Inflammatory macrophage treated with lipopolysaccharide for 4 hours (primary cell): ENCODE measurements at regions not wholly inside any gene's neighbourhood (a gene's known extent, or its start where the extent isn't known, plus 50 kb on each side); places are given as distances from the start of the nearest gene placed in this dataset.
"Not testable (repeated sequence)": the region's sequence is repeated elsewhere in the genome, so short reads cannot be mapped to it uniquely, and the experiment has no call there.

Experiments used
- DNase-seq: peaks from one replicate; pipeline ENCODE4 v3.0.0-alpha.2; 2020

DNA sequence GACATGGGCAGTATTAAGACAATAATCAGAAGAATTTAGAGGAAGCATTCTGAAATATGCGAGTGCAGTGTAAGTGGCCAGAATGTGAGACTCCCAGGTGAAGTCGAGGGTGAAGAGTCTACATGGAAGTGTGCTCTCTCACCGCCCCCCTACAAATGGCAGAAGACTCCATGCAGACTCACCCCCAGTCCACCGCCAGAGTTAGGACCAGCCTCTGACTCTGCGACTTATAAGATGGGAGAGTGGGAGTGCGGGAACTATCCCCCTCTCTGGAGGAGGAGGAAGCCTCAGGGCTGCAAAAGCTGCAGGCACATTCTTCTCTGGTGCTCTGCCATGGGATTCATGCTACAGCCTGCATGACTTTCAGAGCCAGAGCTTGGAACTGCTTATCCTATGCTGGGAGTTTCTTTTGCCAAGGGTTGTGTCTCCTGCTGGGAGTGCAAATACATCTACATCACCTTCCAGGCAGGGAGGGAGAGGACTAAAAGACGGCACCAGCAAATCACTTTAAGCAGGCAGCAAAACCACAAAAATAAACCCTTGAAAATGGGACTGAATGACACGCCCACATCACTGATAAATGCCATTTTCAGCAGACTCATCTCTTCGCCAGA is 206.7 kb upstream of the SULF2 start:
- DNase-seq: no peak

DNA sequence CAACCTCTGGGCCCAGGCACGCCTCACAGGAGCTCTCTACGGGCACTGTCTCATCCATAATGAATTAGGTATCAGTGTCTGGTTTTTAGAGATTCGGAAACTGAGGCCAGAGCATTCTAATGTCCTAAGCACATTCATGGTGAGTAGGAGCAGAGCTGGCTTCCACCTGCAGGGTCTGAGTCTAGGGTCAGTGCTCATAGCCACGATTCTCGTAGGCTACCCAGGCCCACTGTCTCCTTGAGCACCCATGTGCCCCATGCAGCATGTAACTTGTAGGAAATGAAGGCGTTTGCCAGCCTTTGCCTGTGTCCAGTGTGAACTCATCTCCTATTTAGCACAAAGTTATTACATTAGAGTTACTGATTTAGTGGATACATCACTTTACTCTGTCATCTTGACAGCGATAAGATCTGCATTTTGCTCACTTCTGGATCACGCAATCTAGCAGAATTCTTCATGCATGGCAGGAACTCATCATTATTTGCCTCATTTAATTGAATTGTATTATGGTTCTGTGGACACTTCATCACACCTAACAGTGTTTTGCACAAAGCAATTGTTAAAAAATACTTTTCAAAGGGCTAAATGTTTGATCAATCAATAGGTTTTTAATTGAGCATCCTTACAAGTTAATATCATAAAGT is 205.3 kb upstream of the SULF2 start:
- DNase-seq: no peak

DNA sequence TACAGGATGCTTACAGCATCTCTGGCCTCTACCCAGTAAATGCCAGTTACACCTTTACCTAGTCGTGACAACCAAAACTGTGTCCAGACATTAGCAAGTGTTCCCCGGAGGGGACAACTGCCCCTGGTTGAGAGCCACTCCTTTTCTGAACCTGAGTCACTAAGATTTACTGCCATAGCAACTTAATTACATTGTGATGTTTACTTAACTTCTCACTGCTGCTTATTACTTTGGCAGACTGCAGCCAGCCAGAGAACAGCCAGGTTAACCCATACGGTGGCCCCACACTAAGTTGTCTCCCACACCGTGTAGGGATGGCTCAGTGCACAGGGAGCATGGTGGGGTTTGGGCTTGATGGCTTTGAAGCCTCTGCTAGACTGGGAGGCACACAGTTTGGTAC is 204.7 kb upstream of the SULF2 start:
- DNase-seq: no peak

DNA sequence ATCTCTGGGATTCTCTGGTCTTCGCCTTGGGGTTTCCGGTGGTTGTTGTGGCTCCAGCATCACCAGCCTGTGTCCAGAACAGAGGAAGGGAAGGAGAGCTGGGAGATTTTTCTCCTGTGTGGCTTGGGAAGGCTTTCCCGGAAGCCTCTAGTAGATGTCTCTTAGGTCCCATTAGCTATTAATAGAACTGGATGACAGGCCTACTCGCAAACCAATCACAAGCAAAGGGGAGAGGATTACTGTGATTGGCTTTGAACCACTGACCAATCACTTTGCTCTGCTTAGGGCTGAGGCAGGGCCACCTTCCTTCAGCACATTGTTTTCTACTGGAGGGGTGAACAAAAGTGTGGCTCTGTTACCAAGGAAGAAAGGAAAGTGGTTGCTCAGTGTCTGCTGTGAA is 203.4 kb upstream of the SULF2 start:
- DNase-seq: no peak

DNA sequence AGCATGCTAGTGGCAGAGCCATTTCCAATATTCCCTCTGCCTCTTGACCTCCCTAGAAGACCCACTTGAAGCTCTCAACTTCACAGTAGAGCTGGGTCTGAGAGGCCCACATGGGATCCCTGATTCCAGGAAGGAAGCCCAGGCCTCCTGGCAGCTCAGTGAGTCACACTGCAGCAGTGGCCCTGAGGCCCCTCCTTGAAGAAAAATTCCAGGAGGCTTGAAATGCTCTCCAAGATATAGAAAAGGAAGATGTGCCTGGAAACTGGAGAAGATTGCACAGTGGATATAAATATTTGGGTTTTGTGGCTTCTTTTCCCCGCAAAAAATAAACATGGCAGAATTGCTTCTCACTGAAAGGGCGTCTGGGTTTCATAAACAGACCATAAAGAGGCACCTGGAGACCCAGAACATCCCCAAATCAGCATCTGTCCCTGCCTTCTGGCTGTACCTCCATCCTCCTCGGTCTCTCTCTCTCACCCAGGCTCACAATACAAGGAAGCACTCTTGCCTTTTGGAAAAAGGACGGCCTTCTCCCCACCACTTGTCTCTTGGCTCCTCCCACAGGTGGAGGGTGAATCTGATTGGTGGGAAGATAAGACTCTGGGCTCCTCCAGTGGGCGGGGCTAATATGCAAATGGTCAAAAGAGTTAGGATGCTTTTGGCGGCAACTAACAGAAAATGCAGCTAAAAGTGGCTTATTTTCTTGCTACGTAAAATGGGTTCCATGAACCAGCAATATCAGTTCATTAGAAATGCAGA is 200.0 kb upstream of the SULF2 start:
- DNase-seq: no peak

DNA sequence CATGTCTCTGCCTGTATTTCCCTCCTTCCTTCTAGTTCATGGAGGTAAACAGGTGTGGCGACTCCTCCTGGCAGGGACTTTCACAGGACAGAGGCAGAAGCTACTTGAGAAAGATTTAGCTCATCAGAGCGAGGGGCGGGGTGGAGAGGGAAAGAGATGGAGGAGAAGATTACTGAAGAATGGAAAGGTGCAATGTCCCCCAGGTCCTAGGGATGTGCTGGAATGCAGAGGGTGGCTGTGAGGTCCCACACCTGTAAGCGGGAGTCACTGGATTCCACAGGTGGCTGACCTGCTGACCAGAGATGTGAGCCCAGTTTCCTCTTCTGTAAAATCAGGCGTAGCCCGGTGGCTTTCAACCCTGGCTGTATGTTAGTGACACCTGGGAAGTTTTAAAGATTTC is 199.2 kb upstream of the SULF2 start:
- DNase-seq: no peak

DNA sequence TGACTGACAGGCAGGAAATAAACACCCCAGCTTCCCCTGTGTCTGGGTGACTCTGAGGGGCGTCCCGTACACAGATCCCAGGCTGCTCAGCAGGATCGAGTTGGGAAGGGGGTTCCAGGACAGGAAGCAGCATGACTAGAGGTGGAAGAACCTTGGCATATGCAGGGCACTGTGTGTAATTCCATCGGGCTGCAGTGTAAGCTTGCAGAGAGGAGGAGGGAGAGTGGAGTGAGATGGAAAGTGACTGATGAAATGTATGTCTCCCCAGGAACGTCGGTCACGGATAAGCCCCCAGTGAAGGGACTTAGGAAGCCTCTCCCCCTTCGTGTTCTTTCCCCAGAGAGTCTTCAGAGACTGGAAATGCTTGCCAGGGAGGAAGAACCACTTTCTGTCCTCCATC is 198.4 kb upstream of the SULF2 start:
- not testable (repeated sequence) for DNase-seq

DNA sequence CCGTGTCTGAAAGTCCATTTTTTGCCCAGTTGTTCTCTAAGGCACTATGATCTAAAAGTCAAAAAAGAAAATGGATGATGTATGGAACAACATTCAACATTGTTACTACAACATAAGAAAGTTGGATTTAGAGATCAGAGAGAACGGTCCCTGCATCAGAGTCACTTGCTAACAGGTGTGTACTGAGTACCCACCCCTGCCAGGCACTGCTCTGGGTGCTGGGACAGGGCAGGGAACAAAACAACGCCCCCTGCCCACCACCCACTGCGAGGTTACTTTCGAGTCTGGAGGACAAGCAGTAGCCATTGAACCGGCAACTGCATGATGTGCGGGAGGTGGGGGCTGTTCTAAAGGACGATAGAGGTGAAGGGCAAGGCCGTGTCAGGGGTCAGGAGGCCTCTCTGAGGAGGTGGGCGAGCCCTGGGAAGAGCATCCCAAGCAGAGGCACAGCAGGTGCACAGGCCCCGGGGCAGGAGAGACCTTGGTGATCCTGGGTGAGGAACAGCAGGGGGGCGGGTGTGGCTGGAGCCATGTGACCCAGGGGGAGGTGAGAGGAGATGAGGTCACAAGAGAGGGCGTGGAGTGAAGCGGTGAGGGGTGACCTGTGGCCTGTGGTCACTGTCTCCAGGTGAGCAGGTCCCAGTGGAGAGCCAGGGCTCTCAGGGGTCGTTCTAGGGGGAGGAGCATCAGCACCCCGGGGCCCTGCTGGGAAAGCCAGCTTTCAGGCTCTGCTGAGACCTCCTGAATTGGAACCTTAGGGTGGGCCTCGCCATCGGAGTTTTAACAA is 197.5 kb upstream of the SULF2 start:
- DNase-seq: no peak

DNA sequence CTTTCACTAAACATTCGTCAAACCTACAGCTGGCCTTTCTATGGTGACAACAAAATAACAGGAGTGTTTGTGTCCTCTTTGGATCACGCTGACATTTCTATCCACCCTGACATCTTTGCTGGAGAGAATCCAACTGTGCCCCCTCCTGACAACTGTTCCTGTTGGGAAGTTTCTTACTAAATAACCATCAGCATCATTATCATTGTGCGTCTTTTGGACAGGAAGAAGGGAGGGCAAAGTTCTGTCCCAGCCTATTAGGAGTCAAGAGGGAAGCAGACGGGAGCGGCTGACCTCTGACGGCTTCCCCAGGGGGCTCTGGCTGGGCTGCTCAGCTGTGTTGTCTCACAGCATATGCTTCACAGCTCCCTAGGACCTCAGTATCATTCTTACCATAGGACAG is 195.9 kb upstream of the SULF2 start:
- no peak for DNase-seq

DNA sequence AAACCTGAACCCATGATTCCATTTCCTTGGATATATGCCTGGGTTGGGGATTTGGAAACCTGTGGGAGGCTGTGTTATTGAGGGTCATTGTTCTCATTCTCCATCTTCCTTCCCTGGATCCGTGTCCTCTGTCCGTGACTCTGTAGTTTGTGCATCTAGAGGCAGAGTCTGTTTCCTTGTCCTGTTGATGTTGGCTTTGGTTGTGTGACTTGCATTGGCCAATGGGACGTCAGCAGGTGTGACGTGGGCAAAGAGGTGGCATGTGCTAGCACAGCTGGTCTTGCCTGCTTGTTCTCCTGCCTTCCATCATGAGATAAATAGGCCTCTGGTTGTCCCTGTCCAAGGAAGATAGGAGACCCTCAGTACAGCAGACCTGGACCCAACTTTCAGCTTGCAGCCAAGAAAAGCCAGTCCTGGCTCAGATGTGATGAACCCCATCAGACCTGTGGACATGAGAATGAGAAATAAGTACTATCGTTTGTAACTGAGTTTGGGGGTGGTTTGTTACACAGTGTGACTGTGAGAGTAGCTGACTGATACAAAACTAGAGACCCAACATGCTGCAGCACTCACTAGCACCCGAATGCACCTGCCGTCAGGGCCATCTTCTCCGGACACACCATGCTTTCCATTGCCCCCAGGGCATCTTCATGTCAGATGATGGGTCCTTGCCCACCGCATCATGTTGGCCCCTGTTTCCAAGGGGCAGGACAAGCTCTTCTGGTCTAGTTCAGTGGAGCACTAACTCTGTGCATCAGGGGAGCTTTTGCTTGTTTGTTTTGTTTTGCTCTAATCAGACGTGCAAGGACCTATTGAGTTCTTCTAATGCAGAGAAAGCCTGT is 195.3 kb upstream of the SULF2 start:
- no peak for DNase-seq

DNA sequence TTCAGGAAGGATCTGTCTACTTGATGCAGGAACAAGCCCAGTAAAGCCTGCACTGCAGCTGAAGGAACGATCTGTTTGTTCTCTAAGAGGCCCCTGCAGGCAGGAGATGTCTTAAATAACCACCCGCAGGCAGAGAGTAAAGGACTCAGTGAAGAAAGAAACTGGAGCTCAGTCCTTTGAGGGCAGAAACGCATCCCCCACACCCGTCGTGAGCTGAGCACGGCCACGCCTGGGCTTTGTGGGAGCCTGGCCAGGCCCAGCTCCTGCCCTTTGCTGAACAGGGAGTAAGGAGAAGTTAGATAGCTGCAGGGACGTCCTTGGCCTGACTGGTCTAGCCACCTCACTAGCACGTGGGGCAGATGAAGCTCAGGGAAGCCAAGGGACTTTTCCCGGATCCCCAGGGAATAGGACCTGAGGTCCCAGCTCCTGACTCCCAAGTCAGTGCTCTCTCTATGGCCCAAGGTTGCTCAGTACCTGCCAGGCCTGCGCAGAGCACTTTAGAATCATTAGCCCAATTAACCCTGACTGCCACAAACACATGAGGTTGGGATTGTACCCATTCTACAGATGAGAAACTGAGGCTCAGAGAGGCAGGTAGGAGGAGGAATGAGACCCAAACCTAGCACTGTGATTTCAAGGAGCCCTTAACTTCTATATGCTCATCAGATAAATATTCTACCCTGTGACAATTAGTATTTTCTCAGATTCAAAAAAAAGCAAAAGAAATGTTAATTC is 194.2 kb upstream of the SULF2 start:
- not testable (repeated sequence) for DNase-seq

DNA sequence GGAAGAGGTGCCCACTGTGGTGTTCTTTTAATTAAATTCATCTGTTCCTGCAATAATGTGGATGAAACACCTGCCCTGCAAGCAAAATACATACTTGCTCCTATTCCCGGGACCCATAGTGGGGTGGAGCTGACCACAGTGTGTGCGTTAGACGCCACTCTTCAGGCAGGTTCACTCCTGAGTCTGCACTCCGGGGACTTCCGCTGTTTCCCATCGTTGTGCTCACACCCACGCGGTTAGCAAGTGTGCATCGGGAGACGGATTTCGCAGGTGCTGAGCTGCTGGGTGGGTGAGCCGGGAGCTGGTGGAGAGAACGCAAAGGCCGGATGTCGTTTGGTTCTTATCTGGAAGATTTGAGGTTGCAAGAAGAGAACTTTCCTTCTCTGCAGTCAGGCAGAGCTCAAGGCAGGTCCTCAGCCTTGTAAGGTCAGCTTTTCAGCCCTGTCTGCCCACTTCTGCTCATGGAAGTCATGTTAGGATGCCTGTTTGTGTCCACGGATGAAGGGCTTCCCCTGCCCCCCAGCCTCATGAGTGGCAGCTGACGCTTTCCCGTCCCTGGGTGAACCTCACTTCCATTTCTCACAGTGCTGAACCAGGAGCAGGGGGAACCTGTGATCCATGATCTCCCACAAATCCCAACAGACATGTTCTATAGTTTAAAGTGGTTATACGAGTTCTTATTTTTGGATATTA is 193.3 kb upstream of the SULF2 start:
- not testable (repeated sequence) for DNase-seq

DNA sequence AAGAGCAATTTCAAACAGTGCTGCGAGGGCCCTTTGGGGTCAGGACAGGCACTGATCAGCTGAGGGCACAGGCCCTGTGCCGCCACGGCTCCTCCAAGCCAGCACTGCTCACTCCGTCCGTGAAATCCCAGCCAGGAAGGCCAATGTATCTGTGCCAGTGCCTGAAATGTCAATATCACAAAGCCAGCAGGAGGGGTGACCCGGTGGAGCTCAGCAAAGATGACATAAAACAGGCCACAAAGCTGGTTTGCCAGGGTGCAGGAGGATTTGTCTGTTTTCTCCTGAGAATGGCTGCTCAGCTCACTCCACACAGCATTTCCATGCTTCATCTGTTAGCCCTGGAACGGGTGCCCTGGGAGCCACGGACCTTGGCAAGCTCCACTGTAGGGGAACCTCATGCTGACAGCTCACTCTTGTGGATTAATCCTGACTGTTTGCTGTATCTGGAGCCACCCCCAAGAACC is 192.5 kb upstream of the SULF2 start:
- DNase-seq: not testable (repeated sequence)

DNA sequence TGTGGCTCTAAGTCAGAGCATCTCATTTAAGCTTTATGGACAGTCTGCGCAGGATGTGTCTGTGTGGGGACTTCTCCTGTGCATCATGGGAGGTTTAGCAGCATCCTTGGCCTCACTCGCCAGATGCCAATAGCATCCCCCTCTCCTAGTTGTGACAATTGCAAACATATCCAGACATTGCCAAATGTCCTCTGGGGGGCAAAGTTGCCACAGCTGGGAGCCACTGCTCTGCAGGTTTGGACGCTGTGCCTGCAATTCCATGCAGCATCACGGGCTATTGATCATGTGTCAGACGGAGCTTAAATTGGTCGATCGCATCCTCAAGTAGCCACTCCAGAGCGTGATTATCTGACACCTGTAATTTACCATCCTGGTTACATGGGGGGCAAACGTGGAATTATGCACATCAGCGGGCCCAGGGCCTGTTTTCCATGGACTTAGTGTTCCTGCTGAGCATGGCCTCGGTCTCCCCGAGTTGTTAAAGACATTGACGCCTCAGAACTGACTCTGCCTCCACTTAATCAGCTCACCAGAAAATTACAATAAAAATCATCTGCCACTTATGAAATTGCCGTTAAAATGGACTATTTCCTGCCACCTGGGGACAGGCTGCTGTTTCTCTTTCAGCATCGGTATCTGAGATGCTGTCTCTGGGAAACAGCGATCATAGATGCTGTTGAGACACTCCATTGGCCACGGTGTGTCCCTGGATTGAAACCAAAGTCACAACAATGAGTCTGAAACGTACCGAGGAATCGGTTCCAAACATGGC is 191.9 kb upstream of the SULF2 start:
- not testable (repeated sequence) for DNase-seq

DNA sequence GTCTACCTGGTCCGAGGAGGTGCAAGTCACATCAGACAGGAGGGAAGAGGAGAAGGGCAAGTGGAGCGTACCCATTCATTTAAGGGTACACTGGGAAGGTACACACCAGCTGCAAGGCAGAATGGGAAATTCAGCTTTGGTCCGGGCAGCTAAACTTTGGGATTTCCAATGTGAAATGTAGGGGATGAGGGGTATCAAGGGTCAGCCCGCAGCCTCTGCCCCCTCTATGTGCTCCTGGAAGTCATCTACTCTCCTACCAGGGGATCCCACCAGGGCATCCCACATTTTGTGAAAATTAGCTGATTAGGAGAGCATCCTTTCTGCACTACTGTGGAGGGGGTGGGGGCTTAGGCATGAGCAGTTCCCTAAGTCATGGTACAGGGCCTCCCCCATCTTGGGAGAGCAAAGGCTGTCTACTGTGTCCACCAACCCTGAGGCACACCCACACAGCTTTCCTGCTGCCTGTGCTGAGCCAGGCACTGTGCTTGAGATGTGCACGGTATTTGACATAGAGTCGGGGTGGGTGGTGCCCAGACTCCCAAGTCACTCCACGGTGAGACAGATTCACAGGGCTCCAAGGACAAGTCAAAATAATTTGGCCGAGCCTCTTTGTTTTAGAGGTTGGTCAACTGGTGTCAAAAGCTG is 189.1 kb upstream of the SULF2 start:
- peak; percentile 4 for DNase-seq

DNA sequence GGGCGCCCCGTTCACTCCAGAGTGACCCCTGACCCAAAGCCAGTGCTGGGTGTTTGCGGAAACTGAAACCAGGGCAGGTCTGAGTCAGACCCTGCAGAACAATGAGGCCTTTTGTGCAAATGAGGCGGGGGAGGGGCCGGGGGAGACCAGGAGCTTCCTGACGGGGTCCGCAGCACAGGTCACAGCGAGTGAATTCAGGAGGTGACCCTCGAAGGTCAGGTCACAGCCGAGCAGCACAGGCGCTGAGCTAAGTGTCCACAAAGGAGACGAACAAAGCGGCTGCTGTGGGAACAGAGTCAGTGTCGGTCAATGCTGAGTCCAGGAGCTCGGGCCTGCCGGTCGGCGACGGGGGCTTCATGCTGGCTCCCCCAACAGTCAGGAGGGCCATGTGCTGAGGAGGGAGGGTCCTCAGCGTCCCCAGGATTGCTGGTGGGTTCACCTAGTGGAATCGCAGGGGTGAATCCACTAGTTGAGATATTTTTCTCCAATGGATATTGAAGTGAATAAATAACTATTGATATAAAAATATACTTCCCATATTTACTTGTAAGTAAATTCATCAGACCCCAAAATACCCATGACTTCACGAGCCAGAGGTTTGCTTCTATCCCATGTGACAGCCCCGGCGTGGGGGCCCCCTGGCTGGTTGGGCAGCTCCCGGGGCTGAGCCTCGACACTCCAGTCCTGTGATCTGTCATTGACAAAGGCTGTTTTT is 188.4 kb upstream of the SULF2 start:
- no peak for DNase-seq

DNA sequence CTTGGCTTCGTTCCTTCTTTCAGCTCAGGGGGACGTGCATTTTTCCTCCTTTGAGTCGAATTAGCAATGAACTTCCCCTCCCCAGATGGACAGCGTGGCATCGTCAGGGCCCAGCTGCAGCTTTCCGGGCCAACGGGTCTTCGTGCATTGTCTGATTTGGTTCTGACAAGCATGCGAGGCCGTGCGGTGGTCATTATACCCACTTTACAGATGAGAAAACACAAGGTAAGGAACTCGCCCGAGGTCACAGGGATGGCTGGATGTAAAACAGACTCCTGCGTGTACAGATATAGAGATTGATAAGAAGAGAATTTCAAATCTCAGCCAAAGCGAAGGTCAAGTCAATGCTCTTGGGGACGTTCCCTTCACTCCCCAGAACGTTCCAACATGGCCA is 187.6 kb upstream of the SULF2 start:
- DNase-seq: no peak

DNA sequence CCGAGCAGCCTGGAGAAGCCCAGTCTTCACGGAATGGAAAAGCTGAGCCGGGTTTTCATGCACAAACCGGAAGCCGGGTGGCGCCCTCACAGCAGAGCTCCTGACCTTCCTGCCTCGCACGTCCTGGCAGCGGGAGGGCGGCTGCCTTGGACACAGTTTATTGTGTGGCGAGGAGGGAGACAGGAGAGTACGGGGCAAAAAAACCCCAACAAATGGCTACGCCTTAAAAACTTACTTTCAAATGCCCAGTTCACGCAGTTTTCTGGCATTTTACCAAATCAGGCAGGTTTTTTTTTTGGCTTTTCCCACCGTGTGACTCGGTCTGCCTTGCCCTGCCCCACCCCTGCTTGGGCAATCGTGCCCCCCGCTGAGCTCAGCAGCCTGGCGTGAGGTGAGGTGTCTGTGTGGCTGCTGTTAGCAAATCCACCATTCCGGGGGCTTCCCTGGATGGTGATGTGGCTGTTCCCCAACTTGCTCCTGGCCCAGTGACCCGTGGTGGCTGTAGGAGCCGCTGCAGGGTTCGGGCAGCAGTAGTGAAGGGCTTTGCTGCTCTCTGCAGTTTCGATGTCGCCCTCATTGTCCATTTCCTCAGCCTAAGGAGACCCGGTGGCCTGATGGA is 187.1 kb upstream of the SULF2 start:
- peak; percentile 36 for DNase-seq
